ENCODE measurements at regions not wholly inside any gene's neighbourhood (a gene's known extent, or its start where the extent isn't known, plus 50 kb on each side); places are given as distances from the start of the nearest gene placed in this dataset.

DNA sequence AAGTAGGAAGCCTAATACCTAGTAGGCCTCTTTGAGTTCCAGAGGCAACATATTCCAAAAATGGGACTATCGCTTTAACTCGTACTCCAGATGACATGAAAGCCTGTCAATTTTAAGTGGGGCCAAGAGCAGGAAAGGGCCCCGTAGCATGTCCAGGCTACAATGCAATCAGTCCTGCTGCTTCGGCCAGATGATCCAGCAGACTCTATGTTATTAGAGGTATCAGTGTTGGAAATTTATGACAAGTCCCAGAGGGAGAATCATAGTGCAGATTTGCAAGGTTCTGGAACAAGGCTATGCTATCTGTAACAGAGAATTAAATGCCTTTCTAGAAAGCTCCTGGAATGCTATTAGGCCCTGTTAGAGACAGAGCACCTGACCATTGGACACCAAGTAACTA, 56.7 kb upstream of the SRP9 start:
- ChIA-PET POLR2A (ENCODE audit: low non-redundant PET) (no interaction called here), CTCF (no interaction called here)
- TF ChIP-seq, protein P1, sequence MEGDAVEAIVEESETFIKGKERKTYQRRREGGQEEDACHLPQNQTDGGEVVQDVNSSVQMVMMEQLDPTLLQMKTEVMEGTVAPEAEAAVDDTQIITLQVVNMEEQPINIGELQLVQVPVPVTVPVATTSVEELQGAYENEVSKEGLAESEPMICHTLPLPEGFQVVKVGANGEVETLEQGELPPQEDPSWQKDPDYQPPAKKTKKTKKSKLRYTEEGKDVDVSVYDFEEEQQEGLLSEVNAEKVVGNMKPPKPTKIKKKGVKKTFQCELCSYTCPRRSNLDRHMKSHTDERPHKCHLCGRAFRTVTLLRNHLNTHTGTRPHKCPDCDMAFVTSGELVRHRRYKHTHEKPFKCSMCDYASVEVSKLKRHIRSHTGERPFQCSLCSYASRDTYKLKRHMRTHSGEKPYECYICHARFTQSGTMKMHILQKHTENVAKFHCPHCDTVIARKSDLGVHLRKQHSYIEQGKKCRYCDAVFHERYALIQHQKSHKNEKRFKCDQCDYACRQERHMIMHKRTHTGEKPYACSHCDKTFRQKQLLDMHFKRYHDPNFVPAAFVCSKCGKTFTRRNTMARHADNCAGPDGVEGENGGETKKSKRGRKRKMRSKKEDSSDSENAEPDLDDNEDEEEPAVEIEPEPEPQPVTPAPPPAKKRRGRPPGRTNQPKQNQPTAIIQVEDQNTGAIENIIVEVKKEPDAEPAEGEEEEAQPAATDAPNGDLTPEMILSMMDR (conservative IDR thresholded peaks at IDR 0.05; ENCODE audit: low read depth): no peak

GRCh38 chr1:225724251-225724650, 53.4 kb upstream of the SRP9 start:
- ChIA-PET POLR2A (ENCODE audit: low non-redundant PET) (no interaction called here), CTCF (interaction anchor here (1.4 to 1.5 kb wide), 2 partner anchors 9 to 49 kb away, joined by 3 to 5 read pairs; no protein-coding TSS in a partner anchor)
- TF ChIP-seq, protein P1 (conservative IDR thresholded peaks at IDR 0.05; ENCODE audit: low read depth): no peak
- no peak for DNase-seq (ENCODE audit: low spot score)
- H3K27ac ChIP-seq: no peak overlapping the region

More for the DNA sequence above, 56.7 kb upstream of the SRP9 start:
- no peak for DNase-seq (ENCODE audit: low spot score)
- H3K27ac ChIP-seq: no peak overlapping the region
